ENCODE measurements at regions not wholly inside any gene's neighbourhood (a gene's known extent, or its start where the extent isn't known, plus 50 kb on each side); places are given as distances from the start of the nearest gene placed in this dataset.

GRCh38 chr2:2873450-2873811 lies 504.2 kb downstream of the EIPR1 start:
- no peak for TF ChIP-seq FOXA1 (IDR thresholded peaks at IDR 0.05)
- no peak for TF ChIP-seq MAX (IDR thresholded peaks at IDR 0.05)
- TF ChIP-seq CTCF (IDR thresholded peaks at IDR 0.05; ENCODE audit: low read depth, low read length, missing input control) = no peak
- TF ChIP-seq YY1 (IDR thresholded peaks at IDR 0.05) = no peak
- TF ChIP-seq ATF3 (IDR thresholded peaks at IDR 0.05) = no peak
- TF ChIP-seq TAF1 (conservative IDR thresholded peaks at IDR 0.05) = no peak
- no peak for TF ChIP-seq REST (IDR thresholded peaks at IDR 0.05)
- no peak for TF ChIP-seq ZBTB33 (IDR thresholded peaks at IDR 0.05)
- no peak for TF ChIP-seq JUND (IDR thresholded peaks at IDR 0.05)
- no peak for TF ChIP-seq SP1 (IDR thresholded peaks at IDR 0.05)
- no peak for TF ChIP-seq RAD21 (IDR thresholded peaks at IDR 0.05)

Measured in liver (tissue), 3 donors.